ENCODE measurements at regions not wholly inside any gene's neighbourhood (a gene's known extent, or its start where the extent isn't known, plus 50 kb on each side); places are given as distances from the start of the nearest gene placed in this dataset.

DNA sequence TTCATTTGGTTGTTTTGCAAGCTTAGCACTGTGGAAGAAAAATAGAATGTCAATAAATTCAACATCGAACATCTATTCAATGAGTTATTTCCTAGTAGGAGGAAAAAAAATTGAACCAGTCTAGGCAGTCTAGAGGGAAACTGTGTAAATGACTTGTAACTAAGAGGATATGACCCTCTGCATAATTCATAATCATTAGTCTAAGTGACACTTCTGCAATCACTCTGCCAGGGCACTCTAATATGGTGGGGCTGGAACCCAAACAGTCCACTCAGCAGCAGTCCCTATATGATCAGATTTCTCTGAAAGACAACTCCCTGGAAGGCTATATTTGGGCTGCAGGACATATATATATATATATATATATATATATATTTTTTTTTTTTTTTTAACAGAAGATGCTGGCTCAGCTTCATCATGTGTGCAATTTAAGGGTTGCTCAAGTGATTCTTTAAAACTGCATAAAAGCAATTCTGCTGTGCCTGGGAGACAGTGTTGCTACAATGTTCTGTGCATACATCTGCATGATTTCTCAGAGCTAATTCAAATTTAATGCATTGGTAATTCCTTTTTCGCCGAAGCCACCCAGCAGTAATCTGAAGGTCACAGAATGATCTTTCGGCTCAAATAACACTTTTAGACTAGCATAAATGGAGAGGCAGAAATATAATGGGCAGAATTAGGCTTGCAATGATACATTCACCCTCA, 482.1 kb upstream of the ZNF608 start:
- WGBS, 4 donors: 69 to 70% (median 69%) methylated on average over 4 of the region's 4 CpGs

GRCh38 chr5:125229556-125229955, 483.1 kb upstream of the ZNF608 start:
- no peaks in the 10 kb centered on the region for H3K9me3 ChIP-seq
- no peak for DNase-seq
- peaks cover 0 to 13% (median 0%) of the 10 kb centered on the region in 12 donors for H3K4me1 ChIP-seq
- H3K4me3 ChIP-seq: no peak overlapping the region
- intact Hi-C loops (cut with DNase I): no loop called here
- 95 to 97% (median 96%) methylated on average over 4 of the region's 4 CpGs for WGBS, 4 donors
- no peaks in the 10 kb centered on the region for H3K27me3 ChIP-seq
- TF ChIP-seq POLR2A (IDR thresholded peaks at IDR 0.05): no peak
- TF ChIP-seq, protein P1, sequence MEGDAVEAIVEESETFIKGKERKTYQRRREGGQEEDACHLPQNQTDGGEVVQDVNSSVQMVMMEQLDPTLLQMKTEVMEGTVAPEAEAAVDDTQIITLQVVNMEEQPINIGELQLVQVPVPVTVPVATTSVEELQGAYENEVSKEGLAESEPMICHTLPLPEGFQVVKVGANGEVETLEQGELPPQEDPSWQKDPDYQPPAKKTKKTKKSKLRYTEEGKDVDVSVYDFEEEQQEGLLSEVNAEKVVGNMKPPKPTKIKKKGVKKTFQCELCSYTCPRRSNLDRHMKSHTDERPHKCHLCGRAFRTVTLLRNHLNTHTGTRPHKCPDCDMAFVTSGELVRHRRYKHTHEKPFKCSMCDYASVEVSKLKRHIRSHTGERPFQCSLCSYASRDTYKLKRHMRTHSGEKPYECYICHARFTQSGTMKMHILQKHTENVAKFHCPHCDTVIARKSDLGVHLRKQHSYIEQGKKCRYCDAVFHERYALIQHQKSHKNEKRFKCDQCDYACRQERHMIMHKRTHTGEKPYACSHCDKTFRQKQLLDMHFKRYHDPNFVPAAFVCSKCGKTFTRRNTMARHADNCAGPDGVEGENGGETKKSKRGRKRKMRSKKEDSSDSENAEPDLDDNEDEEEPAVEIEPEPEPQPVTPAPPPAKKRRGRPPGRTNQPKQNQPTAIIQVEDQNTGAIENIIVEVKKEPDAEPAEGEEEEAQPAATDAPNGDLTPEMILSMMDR (IDR thresholded peaks at IDR 0.05): no peak
- H3K27ac ChIP-seq: no peak overlapping the region
- no peak for ATAC-seq
- H3K36me3 ChIP-seq: no peaks in the 10 kb centered on the region

More for the DNA sequence above, 482.1 kb upstream of the ZNF608 start:
- no peak overlapping the region for H3K4me3 ChIP-seq
- no peaks in the 10 kb centered on the region for H3K9me3 ChIP-seq
- H3K27me3 ChIP-seq: no peaks in the 10 kb centered on the region
- H3K36me3 ChIP-seq: no peaks in the 10 kb centered on the region
- no peak for TF ChIP-seq POLR2A (IDR thresholded peaks at IDR 0.05)
- TF ChIP-seq, protein P1 (IDR thresholded peaks at IDR 0.05): no peak
- intact Hi-C loops (cut with DNase I): no loop called here
- no peak for DNase-seq
- peaks cover 0 to 9% (median 0%) of the 10 kb centered on the region in 12 donors for H3K4me1 ChIP-seq
- ATAC-seq: no peak
- H3K27ac ChIP-seq: no peak overlapping the region

DNA sequence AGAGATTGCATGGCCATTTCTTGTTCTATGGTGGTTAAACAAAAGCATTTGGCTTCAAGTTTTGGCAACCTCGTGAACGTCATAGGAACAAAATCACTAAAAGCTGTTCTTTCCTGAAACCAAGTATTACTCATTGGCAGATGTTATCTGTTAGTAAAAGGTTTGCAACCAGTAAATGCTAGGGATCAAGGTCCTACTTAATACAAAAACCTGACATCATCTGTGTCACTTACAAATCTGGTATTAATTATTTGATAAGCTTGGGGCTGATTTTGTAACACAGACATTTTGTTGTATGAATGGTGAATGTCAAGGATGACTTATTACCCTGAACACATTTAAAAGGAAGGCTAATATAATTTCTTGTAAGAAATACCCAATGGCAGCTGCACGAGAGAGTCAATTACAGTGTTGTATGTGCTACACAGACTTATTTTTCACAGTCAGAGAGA, 486.4 kb upstream of the ZNF608 start:
- no peak for DNase-seq
- TF ChIP-seq, protein P1 (IDR thresholded peaks at IDR 0.05): no peak
- no peak for TF ChIP-seq POLR2A (IDR thresholded peaks at IDR 0.05)
- Histone ChIP-seq H3K36me3 (no peaks in the 10 kb centered on the region), H3K27ac (peak overlapping the region in 1 of 12 donors; percentile 7), H3K4me3 (no peak overlapping the region), H3K4me1 (peaks cover 0 to 29% (median 1%) of the 10 kb centered on the region in 12 donors), H3K9me3 (no peaks in the 10 kb centered on the region), H3K27me3 (no peaks in the 10 kb centered on the region)
- ATAC-seq: peak in 3 of 4 donors; percentile 64 to 92 (median 69)
- intact Hi-C loops (cut with DNase I): no loop called here
- 55 to 77% (median 72%) methylated on average over 3 of the region's 3 CpGs for WGBS, 4 donors

DNA sequence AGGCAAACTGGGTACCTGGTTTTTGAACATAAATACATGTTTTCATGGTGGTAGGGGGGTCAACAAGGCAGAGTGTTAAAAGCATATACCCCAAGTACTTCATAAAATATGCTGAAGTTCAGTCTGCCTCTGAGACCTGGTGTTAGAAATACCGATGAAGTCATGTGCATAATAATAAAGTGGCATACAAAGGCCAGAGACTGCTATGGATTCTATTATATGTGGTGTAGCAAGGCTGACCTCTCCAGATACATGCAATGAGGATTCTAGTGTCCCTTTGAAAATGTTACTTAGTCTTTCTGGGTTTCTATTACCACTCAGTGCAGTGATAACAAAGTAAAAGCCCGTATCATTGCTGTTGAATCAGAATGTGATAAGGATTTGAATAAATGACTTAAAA, 487.5 kb upstream of the ZNF608 start:
- no peaks in the 10 kb centered on the region for H3K36me3 ChIP-seq
- H3K27me3 ChIP-seq: no peaks in the 10 kb centered on the region
- peak in 3 of 4 donors; percentile 31 to 64 (median 35) for ATAC-seq
- no peak overlapping the region for H3K27ac ChIP-seq
- TF ChIP-seq POLR2A (IDR thresholded peaks at IDR 0.05): no peak
- TF ChIP-seq, protein P1 (IDR thresholded peaks at IDR 0.05): no peak
- intact Hi-C loops (cut with DNase I): no loop called here
- H3K4me1 ChIP-seq: peaks cover 0 to 29% (median 1%) of the 10 kb centered on the region in 12 donors
- H3K4me3 ChIP-seq: no peak overlapping the region
- WGBS, 4 donors: 65 to 78% (median 73%) methylated on average over 2 of the region's 2 CpGs
- H3K9me3 ChIP-seq: no peaks in the 10 kb centered on the region
- DNase-seq: no peak
